SK-N-MC (cell line): ENCODE measurements at regions not wholly inside any gene's neighbourhood (a gene's known extent, or its start where the extent isn't known, plus 50 kb on each side); places are given as distances from the start of the nearest gene placed in this dataset.

Source experiments
- DNase-seq: peaks from one replicate; pipeline ENCODE4 v3.0.0-alpha.2; 2011; ENCODE audit warnings: low read depth, low spot score
- H3K27ac ChIP-seq: fragments of 200-600 bp; sonication (generic); 2 replicates; pipeline ENCODE4 v1.5.1; 2016; ENCODE audit warnings: mixed run types
- H3K36me3 ChIP-seq: fragments of 200-600 bp; sonication (generic); 2 replicates; pipeline ENCODE4 v1.6.1; 2017; ENCODE audit warnings: antibody characterized with exemption, low read length, mixed read lengths; ENCODE audit not compliant: insufficient read depth
- H3K4me3 ChIP-seq: fragments of 200-600 bp; sonication (generic); 2 replicates; pipeline ENCODE4 v1.5.1; 2016
- H3K9ac ChIP-seq: fragments of 200-600 bp; sonication (generic); 2 replicates; pipeline ENCODE4 v1.8.0; 2017; ENCODE audit warnings: mixed run types, mixed read lengths; ENCODE audit not compliant: insufficient read length
- H3K9me3 ChIP-seq: fragments of 200-600 bp; sonication (generic); 2 replicates; pipeline ENCODE4 v1.6.1; 2017; ENCODE audit warnings: low read depth, mild to moderate bottlenecking, antibody characterized with exemption, low read length, moderate library complexity, mixed read lengths
- EZH2 ChIP-seq: fragments of 200-600 bp; sonication (generic); IDR thresholded peaks from one replicate; pipeline ENCODE4 v1.6.1; 2017; ENCODE audit warnings: antibody characterized with exemption
- FOXP2 ChIP-seq: optimal IDR thresholded peaks from 2 replicates; pipeline ENCODE3; 2011; ENCODE audit warnings: mild to moderate bottlenecking, moderate library complexity; ENCODE audit not compliant: insufficient read depth; ENCODE audit errors: extremely low read length, control extremely low read depth
- POLR2AphosphoS5 ChIP-seq: IDR thresholded peaks from 2 replicates; pipeline ENCODE4 v1.6.1; 2012; ENCODE audit warnings: mild to moderate bottlenecking, low read depth, low read length, borderline replicate concordance

DNA sequence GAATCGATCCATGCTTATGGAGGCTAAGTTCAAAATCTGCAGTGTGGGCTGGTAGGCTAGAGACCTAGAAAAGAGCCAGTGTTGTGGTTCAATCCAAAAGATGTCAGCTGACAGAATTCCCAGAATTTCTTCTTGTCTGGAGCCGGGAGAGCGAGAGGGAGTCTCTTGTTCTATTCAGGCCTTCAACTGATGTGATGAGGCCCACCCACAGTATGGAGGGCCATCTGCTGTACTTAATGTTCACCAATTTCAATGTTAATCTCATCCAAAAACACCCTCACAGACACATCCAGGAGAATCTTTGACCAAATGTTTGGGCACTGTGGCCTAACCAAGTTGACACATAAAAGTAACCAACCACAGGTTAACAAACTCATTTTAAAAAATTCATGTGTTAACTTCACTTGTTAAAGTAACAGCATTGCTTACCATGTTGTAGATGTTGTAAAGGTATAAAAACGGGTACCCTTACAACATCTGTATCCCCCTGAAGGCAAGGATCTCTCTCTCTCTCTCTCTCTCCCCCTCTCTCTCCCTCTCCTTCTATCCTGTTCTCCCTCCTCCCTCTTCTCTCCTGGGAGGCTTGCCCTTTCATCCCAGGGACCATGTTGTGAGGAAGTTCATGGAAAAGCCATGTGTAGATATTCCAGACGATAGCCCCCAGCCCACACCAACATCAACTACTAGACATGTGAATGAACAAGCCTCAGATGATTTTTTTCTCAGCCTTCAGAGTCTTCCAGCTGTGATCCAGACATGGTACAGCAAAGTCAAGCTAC lies 66.4 kb upstream of the CHD2 start:
- no peak overlapping the region for H3K27ac ChIP-seq
- H3K36me3 ChIP-seq: no peaks in the 10 kb centered on the region
- no peak overlapping the region for H3K9ac ChIP-seq
- no peak for DNase-seq
- TF ChIP-seq FOXP2 (no peak), EZH2 (no peak), POLR2AphosphoS5 (no peak)
- H3K9me3 ChIP-seq: no peaks in the 10 kb centered on the region
- no peak overlapping the region for H3K4me3 ChIP-seq

DNA sequence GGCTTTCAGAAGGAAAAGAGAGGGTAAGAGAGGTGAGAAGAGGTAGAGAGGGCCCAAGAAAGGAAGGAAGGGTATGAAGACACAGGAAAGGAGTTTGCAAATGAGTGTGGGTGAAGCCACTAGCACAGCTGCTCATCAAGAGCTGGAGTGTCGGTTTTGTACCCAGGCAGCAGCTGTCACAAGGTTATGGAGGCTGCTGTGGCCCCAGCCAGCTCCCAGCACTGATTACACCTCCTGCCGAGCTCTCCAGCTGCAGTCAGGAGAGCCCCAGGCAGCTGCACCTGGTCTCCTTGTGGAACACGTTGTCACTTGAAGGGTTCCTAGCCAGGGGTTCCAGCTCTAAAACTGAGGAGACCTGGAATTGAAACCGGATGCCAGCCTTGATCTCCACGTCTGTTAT lies 60.4 kb upstream of the CHD2 start:
- H3K4me3 ChIP-seq: no peak overlapping the region
- no peaks in the 10 kb centered on the region for H3K9me3 ChIP-seq
- TF ChIP-seq EZH2: no peak
- TF ChIP-seq POLR2AphosphoS5: no peak
- no peak for TF ChIP-seq FOXP2
- H3K27ac ChIP-seq: no peak overlapping the region
- no peak overlapping the region for H3K9ac ChIP-seq
- H3K36me3 ChIP-seq: no peaks in the 10 kb centered on the region
- no peak for DNase-seq

DNA sequence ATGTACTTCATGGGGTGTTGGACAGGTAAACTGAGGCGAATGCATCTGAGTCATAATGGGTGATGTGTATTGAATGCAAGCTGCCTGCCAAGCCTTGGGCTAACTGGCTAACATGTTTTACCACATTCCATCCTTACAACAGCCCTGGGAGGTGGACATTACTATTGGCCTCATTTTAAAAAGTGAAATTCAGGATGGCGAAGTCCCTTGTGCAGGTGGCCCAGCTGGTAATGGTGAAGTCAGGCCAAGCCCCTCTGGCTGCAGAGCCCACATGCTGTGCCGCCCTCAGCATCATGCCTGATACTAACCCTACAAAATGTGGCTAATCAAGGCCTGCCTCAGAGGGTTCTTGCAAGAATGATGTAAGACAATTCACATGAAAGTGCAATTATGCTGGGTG lies 60.0 kb upstream of the CHD2 start:
- Histone ChIP-seq H3K36me3 (no peaks in the 10 kb centered on the region), H3K9ac (no peak overlapping the region), H3K27ac (no peak overlapping the region), H3K4me3 (no peak overlapping the region), H3K9me3 (no peaks in the 10 kb centered on the region)
- TF ChIP-seq EZH2: no peak
- TF ChIP-seq FOXP2: no peak
- no peak for TF ChIP-seq POLR2AphosphoS5
- DNase-seq: no peak

DNA sequence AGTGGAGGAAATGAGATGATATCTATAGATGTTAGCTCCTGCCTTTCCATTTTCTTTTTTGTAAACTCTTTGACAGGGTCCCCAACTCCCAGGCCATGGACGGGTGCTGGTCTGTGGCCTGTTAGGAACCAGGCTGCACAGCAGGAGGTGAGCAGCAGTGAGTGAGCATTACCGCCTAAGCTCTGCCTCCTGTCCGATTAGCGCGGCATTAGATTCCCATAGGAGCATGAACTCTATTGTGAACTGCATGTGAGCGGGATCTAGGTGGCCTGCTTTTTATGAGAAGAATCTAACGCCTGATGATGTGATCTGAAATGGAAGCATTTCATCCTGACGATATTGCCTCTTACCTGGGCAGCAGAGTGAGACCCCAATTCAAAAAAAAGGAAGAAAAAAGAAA lies 56.8 kb upstream of the CHD2 start:
- no peak for TF ChIP-seq EZH2
- TF ChIP-seq FOXP2: no peak
- TF ChIP-seq POLR2AphosphoS5: no peak
- no peak overlapping the region for H3K4me3 ChIP-seq
- H3K9ac ChIP-seq: no peak overlapping the region
- no peak overlapping the region for H3K27ac ChIP-seq
- DNase-seq: no peak
- H3K36me3 ChIP-seq: no peaks in the 10 kb centered on the region
- H3K9me3 ChIP-seq: no peaks in the 10 kb centered on the region

DNA sequence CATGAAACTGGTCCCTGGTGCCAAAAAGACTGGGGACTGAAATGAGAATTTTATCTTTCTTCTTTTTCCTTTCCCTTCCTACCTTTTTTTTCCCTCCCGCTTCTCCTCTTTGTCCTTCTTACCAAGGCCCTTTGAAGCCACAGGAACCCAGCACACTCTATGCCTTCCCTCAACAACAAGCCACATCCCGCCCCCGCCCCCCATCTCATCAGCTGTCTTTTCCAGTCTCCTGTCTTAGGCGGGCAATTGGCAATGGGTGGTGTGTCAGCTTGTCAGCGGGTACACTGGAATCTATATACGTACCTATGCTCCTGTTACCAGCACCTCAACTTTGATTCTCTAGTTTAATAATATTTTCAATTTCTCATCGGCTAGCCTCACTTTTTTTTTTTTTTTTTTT lies 56.3 kb upstream of the CHD2 start:
- Histone ChIP-seq H3K9me3 (no peaks in the 10 kb centered on the region), H3K36me3 (no peaks in the 10 kb centered on the region), H3K9ac (no peak overlapping the region), H3K27ac (no peak overlapping the region), H3K4me3 (no peak overlapping the region)
- DNase-seq: no peak
- TF ChIP-seq EZH2: no peak
- no peak for TF ChIP-seq POLR2AphosphoS5
- no peak for TF ChIP-seq FOXP2

DNA sequence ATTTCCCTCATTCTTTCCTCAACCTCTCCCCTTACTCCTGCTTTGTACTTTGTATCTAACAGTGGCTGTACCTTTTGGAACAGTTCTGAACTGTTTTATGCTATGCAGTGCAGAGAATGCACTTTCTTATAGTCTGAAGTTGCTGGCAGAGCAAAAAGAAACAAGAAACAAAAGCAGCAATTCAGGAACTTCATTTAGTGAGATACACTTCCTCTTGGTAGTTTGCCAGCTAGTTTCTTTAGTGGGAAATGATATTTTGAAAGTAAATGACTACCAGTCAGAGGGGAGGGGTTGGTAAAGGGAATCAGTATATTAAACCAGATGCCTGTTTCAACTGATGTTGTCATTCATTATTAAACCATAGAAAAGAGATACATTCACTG lies 55.0 kb upstream of the CHD2 start:
- Histone ChIP-seq H3K36me3 (no peaks in the 10 kb centered on the region), H3K4me3 (peak overlapping the region; percentile 51), H3K27ac (peak overlapping the region; percentile 91), H3K9ac (peak overlapping the region; percentile 50), H3K9me3 (no peaks in the 10 kb centered on the region)
- DNase-seq: peak; percentile 67
- TF ChIP-seq FOXP2: no peak
- no peak for TF ChIP-seq EZH2
- TF ChIP-seq POLR2AphosphoS5: no peak

DNA sequence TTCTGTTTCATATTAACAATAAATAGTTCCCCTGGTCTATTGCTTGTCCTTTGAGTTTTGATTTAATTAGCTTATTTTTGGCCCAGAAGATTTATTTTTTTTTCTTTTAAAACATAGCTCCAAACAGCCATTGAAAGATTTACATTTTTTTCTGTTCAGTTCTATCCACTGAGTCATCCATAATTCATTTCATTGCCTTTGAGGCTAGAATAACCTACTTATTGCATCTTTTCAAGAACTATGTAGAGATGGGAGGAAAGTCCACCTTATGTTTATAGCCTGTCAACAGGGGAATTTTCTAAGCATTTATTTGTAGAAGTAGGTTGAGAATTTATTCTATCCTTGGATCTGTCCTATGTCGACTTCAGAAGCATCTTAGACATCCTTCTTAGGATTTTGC lies 53.4 kb upstream of the CHD2 start:
- DNase-seq: no peak
- peak overlapping the region; percentile 56; the same call in 1 of the 2 replicates for H3K27ac ChIP-seq
- no peaks in the 10 kb centered on the region for H3K36me3 ChIP-seq
- TF ChIP-seq POLR2AphosphoS5 (no peak), FOXP2 (no peak), EZH2 (no peak)
- no peak overlapping the region for H3K4me3 ChIP-seq
- no peaks in the 10 kb centered on the region for H3K9me3 ChIP-seq
- H3K9ac ChIP-seq: no peak overlapping the region

DNA sequence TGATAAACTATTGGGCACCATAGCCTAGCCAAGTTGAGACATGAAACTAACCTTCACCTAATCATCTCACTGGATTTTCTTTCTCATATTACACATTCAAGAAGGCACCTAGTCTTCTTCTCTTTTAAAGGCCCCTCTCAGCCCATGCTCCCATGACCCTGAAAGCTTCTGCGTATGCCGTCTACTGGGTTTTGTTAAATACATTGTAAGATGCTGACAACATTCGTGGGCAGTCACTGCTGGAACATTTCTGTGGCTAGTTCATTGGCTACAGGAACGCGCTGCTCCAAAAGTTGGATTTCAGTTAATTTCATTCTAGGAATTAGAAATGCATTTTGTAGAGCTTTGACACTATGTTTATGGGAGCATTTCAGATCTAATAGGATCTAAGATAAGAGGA lies 52.3 kb upstream of the CHD2 start:
- Histone ChIP-seq H3K27ac (no peak overlapping the region), H3K9ac (no peak overlapping the region), H3K36me3 (no peaks in the 10 kb centered on the region), H3K9me3 (no peaks in the 10 kb centered on the region), H3K4me3 (no peak overlapping the region)
- no peak for TF ChIP-seq POLR2AphosphoS5
- no peak for TF ChIP-seq FOXP2
- TF ChIP-seq EZH2: no peak
- no peak for DNase-seq

DNA sequence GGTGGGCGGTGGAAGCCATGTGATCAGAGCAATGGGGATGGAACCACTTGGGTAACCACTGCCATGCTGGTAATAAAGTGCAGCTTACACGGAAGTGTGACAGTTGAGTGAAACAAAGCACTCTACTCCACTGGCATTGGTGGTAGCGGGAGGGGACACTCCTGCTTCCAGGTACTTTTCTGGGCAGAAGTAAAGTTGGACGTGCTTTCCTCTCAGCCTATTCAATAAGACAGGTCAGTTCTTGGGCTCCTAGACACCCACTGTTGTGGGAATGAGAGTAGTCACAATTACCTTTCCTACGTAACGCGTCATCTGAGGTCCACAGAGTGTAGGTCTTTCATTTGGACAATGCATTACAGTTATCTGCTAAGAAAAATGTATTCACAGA lies 51.7 kb upstream of the CHD2 start:
- Histone ChIP-seq H3K9me3 (no peaks in the 10 kb centered on the region), H3K27ac (no peak overlapping the region), H3K9ac (no peak overlapping the region), H3K4me3 (no peak overlapping the region), H3K36me3 (no peaks in the 10 kb centered on the region)
- DNase-seq: no peak
- TF ChIP-seq EZH2 (no peak), POLR2AphosphoS5 (no peak)
